ENCODE measurements at regions not wholly inside any gene's neighbourhood (a gene's known extent, or its start where the extent isn't known, plus 50 kb on each side); places are given as distances from the start of the nearest gene placed in this dataset.
"Not testable (repeated sequence)": the region's sequence is repeated elsewhere in the genome, so short reads cannot be mapped to it uniquely, and the experiment has no call there.

DNA sequence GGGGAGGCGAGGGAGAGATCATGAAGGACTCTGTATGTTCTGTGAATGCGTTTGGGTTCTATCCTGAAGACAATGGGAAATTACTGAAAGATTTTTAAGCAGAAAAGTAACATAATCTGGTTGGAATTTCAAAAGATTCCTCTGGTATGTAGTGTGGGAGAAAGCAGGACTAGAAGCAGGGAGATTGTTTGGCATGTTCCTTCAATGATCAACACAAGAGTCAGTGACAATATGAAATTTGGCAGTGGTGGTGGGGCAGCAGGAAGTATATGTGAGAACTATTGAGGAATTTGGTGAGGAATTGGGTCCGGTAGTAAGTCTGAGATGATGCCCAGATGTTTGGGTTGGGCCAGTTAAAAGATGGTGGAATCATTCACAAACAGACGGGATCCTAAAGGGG, 348.7 kb downstream of the CD83 start:
- ATAC-seq (no peak), DNase-seq (ENCODE audit: low spot score) (no peak)
- peaks cover 2% of the 10 kb centered on the region for H3K9me3 Mint-ChIP-seq
- no peak overlapping the region for H3K27ac Mint-ChIP-seq
- H3K27me3 Mint-ChIP-seq, result peaks cover 42 to 45% of the 10 kb centered on the region in 2 donors
- no peak overlapping the region for H3K4me3 Mint-ChIP-seq
- peaks cover 12% of the 10 kb centered on the region for H3K36me3 Mint-ChIP-seq
- peaks cover 8 to 15% of the 10 kb centered on the region in 2 donors for H3K4me1 Mint-ChIP-seq (ENCODE audit: low read depth in 2 of 2)

GRCh38 chr6:14467591-14467990, 350.0 kb downstream of the CD83 start:
- peaks cover 9% of the 10 kb centered on the region for H3K36me3 Mint-ChIP-seq
- peaks cover 5 to 12% of the 10 kb centered on the region in 2 donors for H3K4me1 Mint-ChIP-seq (ENCODE audit: low read depth in 2 of 2)
- no peak overlapping the region for H3K4me3 Mint-ChIP-seq
- ATAC-seq (no peak), DNase-seq (ENCODE audit: low spot score) (no peak)
- peaks cover 2% of the 10 kb centered on the region for H3K9me3 Mint-ChIP-seq
- peaks cover 34 to 40% of the 10 kb centered on the region in 2 donors for H3K27me3 Mint-ChIP-seq
- H3K27ac Mint-ChIP-seq, result no peak overlapping the region

GRCh38 chr6:14468647-14469321, 351.2 kb downstream of the CD83 start:
- Mint-ChIP-seq H3K36me3 (peaks cover 7% of the 10 kb centered on the region), H3K27me3 (peaks cover 32 to 37% of the 10 kb centered on the region in 2 donors), H3K27ac (no peak overlapping the region), H3K4me1 (ENCODE audit: low read depth in 2 of 2) (peaks cover 0 to 10% of the 10 kb centered on the region in 2 donors), H3K4me3 (no peak overlapping the region), H3K9me3 (peaks cover 2% of the 10 kb centered on the region)
- ATAC-seq (no peak), DNase-seq (ENCODE audit: low spot score) (no peak)

GRCh38 chr6:14470101-14470500, 352.5 kb downstream of the CD83 start:
- DNase-seq (ENCODE audit: low spot score), result no peak
- Mint-ChIP-seq H3K4me1 (ENCODE audit: low read depth in 2 of 2) (peaks cover 0 to 5% of the 10 kb centered on the region in 2 donors), H3K27ac (no peak overlapping the region), H3K4me3 (no peak overlapping the region), H3K27me3 (peaks cover 35% of the 10 kb centered on the region in 2 donors), H3K36me3 (peaks cover 7% of the 10 kb centered on the region), H3K9me3 (peaks cover 2% of the 10 kb centered on the region)
- ATAC-seq, result no peak

GRCh38 chr6:14470671-14471070, 353.1 kb downstream of the CD83 start:
- Mint-ChIP-seq H3K27ac (no peak overlapping the region), H3K36me3 (peaks cover 7% of the 10 kb centered on the region), H3K4me1 (ENCODE audit: low read depth in 2 of 2) (peaks cover 0 to 5% of the 10 kb centered on the region in 2 donors), H3K27me3 (peaks cover 35% of the 10 kb centered on the region in 2 donors), H3K4me3 (no peak overlapping the region), H3K9me3 (peaks cover 2% of the 10 kb centered on the region)
- DNase-seq (ENCODE audit: low spot score) (no peak), ATAC-seq (no peak)

- no peak for DNase-seq (ENCODE audit: low spot score)
- Mint-ChIP-seq H3K27me3 (peaks cover 24% of the 10 kb centered on the region in 2 donors), H3K9me3 (peaks cover 2% of the 10 kb centered on the region), H3K36me3 (peaks cover 7% of the 10 kb centered on the region), H3K4me1 (ENCODE audit: low read depth in 2 of 2) (peaks cover 0 to 5% of the 10 kb centered on the region in 2 donors), H3K4me3 (no peak overlapping the region), H3K27ac (no peak overlapping the region)
- ATAC-seq, result no peak
Measured at GRCh38 chr6:14472255-14472985, 354.8 kb downstream of the CD83 start.

DNA sequence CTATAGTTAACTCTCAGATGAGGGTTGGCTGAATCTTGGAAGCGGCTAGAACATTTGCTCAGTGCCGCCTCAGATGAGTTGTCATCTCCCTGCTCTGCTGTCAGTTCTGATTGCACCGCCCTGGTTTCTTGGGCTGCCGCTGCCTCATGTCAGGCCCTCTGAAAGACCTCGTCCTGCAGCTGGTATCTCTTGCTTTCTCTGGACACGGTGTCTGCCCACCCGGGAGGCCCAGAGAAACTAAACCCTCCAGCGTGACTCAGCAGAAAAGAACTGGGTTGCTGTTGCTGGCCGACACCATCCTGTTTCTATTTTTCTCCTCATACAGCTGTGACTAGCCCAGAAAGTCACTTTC, 355.4 kb downstream of the CD83 start:
- ATAC-seq, result no peak
- no peak for DNase-seq (ENCODE audit: low spot score)
- H3K27ac Mint-ChIP-seq, result no peak overlapping the region
- peaks cover 7% of the 10 kb centered on the region for H3K36me3 Mint-ChIP-seq
- peaks cover 0 to 5% of the 10 kb centered on the region in 2 donors for H3K4me1 Mint-ChIP-seq (ENCODE audit: low read depth in 2 of 2)
- H3K4me3 Mint-ChIP-seq, result no peak overlapping the region
- peaks cover 19 to 21% of the 10 kb centered on the region in 2 donors for H3K27me3 Mint-ChIP-seq
- H3K9me3 Mint-ChIP-seq, result peaks cover 2% of the 10 kb centered on the region

GRCh38 chr6:14474816-14475215, 357.2 kb downstream of the CD83 start:
- Mint-ChIP-seq H3K4me1 (ENCODE audit: low read depth in 2 of 2) (peaks cover 0 to 5% of the 10 kb centered on the region in 2 donors), H3K27me3 (peaks cover 10 to 14% of the 10 kb centered on the region in 2 donors), H3K27ac (no peak overlapping the region), H3K36me3 (no peaks in the 10 kb centered on the region), H3K4me3 (no peak overlapping the region), H3K9me3 (no peaks in the 10 kb centered on the region)
- DNase-seq (ENCODE audit: low spot score) (no peak), ATAC-seq (no peak)

DNA sequence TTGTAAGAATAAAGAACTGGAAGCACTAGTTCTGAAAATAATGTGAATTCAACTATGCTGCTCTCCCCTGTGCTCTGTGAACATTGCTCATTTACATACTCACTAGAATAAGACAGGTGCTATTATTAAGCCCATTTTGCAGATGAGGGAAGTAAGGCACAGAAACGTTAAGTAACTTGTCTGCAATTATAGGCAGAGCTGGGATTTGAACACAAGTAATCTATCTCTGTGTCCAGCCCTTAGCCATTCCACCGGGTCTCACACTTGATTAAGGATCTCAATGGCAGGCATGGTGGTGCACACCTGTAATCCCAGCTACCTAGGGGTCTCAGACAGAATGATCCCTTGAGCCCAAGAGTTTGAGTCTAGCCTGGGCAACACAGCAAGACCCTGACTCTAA, 357.7 kb downstream of the CD83 start:
- peaks cover 0 to 5% of the 10 kb centered on the region in 2 donors for H3K4me1 Mint-ChIP-seq (ENCODE audit: low read depth in 2 of 2)
- no peak overlapping the region for H3K4me3 Mint-ChIP-seq
- no peaks in the 10 kb centered on the region for H3K36me3 Mint-ChIP-seq
- no peaks in the 10 kb centered on the region for H3K9me3 Mint-ChIP-seq
- DNase-seq (ENCODE audit: low spot score), result no peak
- peaks cover 10 to 14% of the 10 kb centered on the region in 2 donors for H3K27me3 Mint-ChIP-seq
- no peak for ATAC-seq
- H3K27ac Mint-ChIP-seq, result no peak overlapping the region

- Mint-ChIP-seq H3K9me3 (peaks cover 5% of the 10 kb centered on the region), H3K4me3 (no peak overlapping the region), H3K4me1 (ENCODE audit: low read depth in 2 of 2) (peaks cover 0 to 5% of the 10 kb centered on the region in 2 donors), H3K27me3 (peaks cover 10 to 18% of the 10 kb centered on the region in 2 donors), H3K27ac (no peak overlapping the region), H3K36me3 (peaks cover 6% of the 10 kb centered on the region)
- DNase-seq (ENCODE audit: low spot score) (no peak), ATAC-seq (no peak)
Measured at GRCh38 chr6:14476793-14477531, 359.4 kb downstream of the CD83 start.

GRCh38 chr6:14477559-14477958, 360.0 kb downstream of the CD83 start:
- peaks cover 7% of the 10 kb centered on the region for H3K36me3 Mint-ChIP-seq
- DNase-seq (ENCODE audit: low spot score), result no peak
- H3K4me1 Mint-ChIP-seq (ENCODE audit: low read depth in 2 of 2), result peaks cover 0 to 5% of the 10 kb centered on the region in 2 donors
- H3K4me3 Mint-ChIP-seq, result no peak overlapping the region
- H3K27ac Mint-ChIP-seq, result no peak overlapping the region
- H3K27me3 Mint-ChIP-seq, result peaks cover 10 to 18% of the 10 kb centered on the region in 2 donors
- ATAC-seq, result no peak
- H3K9me3 Mint-ChIP-seq, result peaks cover 5% of the 10 kb centered on the region

- Mint-ChIP-seq H3K4me1 (ENCODE audit: low read depth in 2 of 2) (no peaks in the 10 kb centered on the region), H3K4me3 (no peak overlapping the region), H3K36me3 (peaks cover 10% of the 10 kb centered on the region), H3K9me3 (peaks cover 5% of the 10 kb centered on the region), H3K27me3 (peaks cover 10 to 18% of the 10 kb centered on the region in 2 donors), H3K27ac (no peak overlapping the region)
- ATAC-seq (no peak), DNase-seq (ENCODE audit: low spot score) (no peak)
Measured at GRCh38 chr6:14478381-14479225, 361.0 kb downstream of the CD83 start.

GRCh38 chr6:14481946-14482345, 364.4 kb downstream of the CD83 start:
- not testable (repeated sequence) for H3K27ac Mint-ChIP-seq; H3K27me3 Mint-ChIP-seq; H3K4me1 Mint-ChIP-seq (ENCODE audit: low read depth in 2 of 2); DNase-seq (ENCODE audit: low spot score); H3K9me3 Mint-ChIP-seq; H3K4me3 Mint-ChIP-seq; ATAC-seq
- peaks cover 10% of the 10 kb centered on the region for H3K36me3 Mint-ChIP-seq
